Activated T-cell treated with anti-CD3 and anti-CD28 coated beads for 48 hours (primary cell): ENCODE measurements at regions not wholly inside any gene's neighbourhood (a gene's known extent, or its start where the extent isn't known, plus 50 kb on each side); places are given as distances from the start of the nearest gene placed in this dataset.

Experiments
- DNase-seq: peaks from one replicate; pipeline ENCODE4 v3.0.0-alpha.2; 2020; ENCODE audit warnings: low read depth

DNA sequence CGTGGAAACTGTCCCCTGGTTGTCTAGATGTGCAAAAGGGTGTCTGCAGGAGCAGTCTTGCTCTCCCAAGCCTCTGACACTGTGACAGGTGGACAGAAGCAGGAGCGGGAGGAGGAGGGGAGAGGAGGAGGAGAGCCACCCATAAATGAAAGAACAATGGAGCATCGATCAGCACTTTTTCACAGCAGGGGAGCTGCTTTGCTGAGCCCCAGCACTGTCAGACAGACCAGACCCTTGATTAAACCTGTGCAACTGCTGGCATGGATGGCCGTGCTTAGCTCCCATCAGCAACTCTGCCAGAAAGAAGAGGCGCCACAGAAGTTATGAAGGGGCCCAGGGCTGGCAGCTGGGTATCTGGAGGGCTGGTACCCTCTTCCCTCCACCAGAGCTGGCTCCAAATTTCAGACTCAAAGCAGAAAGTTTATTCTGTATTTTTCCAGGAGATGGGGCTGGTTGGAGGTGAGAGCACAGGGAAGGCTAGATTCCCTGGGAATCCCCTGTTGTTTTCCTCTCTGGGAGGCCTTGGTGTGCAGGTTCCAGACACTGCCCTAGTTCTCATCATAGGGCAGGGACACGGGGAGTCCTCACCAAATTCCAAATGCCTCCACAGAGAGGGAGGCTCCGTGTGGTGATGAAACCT lies 1192.2 kb downstream of the UQCRFS1 start:
- DNase-seq, result no peak

- no peak for DNase-seq
Observed at GRCh38 chr19:28019901-28020300, 1193.0 kb downstream of the UQCRFS1 start.

DNA sequence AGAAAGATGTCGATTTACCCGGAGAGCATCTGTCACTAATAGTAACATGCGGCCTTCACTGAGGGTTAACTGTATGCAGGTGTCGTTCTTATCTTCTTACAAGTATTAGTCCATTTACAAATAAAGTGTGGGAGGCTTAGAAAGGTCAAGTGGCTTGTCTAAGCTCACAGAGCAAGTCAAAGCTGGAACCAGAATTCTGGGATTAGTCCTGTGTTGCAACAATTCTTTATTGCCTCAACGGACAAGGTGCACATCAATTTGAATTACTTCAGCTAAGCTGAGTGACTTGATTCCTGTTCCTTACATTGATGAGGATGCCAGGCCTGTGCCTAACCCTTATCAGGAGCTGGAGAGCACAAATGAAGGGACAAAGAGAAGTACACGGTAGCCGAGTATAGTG lies 1193.6 kb downstream of the UQCRFS1 start:
- no peak for DNase-seq

DNA sequence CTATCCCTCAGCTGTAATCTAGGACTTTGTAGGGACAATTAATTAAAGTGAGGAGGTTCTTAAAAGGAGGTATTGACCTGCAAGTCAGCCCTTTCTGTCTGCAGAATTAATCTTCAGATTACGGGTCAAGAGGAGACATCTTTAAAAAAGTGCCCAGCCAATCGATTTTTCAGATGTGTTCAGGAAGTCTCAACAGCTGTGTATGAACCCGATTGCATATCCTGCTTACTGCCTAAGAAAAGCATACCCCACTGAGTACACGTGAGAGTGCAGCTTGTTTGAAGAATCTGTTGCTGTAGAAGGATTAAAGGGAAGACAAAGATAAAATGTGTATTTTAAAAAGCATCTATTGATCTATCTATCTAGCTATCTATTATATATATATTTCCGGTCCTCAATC lies 1194.5 kb downstream of the UQCRFS1 start:
- no peak for DNase-seq

GRCh38 chr19:28014615-28015405 lies 1198.1 kb downstream of the UQCRFS1 start:
- DNase-seq, result no peak

DNA sequence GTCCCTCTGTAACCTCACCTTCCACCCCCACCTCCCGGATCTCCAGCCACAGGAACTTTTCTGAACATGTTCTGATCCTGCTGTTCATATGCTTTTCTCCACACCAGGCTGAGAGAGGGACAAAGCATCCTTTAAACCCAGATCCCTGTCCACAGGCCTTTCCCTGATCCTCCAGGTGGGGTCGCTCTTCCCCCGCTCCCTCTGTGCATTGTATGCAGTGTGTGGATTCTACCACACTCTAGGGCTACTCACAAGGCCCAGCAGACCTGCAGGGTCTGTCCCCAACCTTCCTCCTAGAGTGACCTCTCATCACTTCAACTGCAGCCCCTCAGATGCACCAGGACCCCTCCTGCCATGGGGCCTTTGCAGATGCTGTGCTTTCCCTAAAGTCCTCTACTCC lies 1200.6 kb downstream of the UQCRFS1 start:
- DNase-seq, result no peak

- DNase-seq, result no peak
Observed at GRCh38 chr19:28010656-28011055, 1202.3 kb downstream of the UQCRFS1 start.

- DNase-seq, result no peak
Observed at GRCh38 chr19:28009696-28010095, 1203.3 kb downstream of the UQCRFS1 start.

DNA sequence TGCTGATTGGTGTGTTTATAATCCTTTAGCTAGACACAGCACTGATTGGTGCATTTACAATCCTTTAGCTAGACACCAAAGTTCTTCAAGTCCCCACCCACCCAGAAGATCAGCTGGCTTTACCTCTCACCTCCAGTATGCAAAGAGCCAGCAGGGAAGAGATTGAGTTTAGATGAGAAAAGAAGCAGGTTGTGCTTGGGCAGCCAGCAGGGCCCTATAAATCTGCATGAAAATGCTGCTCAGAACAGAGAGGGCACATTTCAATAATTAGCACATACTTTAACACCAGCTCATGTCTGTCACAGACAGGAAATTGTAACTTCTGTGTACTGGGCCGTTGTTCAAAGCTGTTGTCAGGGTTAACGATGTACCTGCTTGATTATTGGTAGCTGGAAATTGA lies 1204.3 kb downstream of the UQCRFS1 start:
- no peak for DNase-seq

DNA sequence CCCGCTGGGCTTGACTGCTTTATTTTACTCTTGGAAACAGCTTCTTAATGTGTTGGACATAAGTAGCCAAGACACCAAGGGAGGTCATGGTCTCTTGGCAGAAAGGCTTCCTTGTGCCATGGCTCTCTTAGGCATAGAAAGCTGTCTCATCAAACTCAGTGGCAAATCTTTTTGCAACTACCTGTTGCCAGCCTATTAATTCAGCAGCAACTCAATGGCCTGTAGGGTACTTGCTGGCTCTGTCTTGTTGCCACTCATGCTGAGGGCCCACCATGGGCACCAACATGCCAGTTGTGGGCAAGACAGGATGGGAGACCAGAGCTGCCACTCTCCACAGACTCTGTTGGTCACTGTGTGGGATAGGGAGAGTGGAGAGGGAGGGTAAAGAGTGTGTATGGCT lies 1209.4 kb downstream of the UQCRFS1 start:
- DNase-seq, result no peak

- no peak for DNase-seq
Observed at GRCh38 chr19:27997069-27997468, 1215.9 kb downstream of the UQCRFS1 start.

GRCh38 chr19:27993619-27994570 lies 1219.1 kb downstream of the UQCRFS1 start:
- no peak for DNase-seq

DNA sequence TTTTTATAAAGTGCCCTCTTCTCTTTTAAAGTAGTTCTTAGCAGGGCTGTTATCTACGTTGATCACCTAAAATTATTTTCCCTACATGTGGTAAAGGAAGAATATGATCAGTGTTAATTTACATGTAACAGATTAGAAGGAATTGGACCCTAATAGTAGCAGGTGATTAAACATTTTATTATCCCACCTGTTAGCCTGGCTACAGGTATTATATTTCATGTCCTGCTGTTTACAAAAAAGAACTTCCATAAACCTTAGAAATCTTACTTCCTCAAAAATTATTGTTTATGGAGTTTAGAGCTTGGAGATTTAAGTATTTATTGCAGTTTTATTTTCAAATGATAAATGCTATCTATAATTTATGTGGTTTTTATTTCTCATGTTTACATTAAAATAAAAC lies 1226.7 kb downstream of the UQCRFS1 start:
- DNase-seq, result no peak

DNA sequence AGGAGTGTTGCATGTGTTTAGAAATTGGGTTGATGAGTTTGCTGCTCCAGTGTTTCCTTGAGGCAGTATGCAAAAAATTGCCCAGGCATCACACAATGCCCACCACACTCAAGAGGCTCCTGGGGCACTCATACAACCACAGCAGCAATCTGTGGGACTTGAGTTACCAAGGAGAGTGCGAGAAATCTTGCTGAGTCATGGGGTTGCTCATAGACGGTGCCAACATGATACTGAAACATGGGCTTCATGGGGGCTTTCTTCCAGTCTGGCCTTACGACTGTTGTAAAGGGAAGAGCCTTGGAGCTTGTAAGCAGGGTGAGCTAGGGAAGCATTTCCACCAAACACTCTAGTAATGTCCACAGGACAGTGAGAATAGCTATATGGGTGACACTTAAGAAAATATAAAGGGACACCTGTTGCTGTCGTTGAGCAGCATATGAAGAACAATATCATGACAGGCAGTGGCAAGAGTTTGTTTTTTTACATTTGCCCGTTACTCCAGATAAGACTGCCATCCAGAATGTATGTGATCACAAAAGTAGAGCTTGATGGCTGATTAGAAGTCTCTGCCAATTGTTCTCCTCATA lies 1237.4 kb downstream of the UQCRFS1 start:
- no peak for DNase-seq

GRCh38 chr19:27974082-27974513 lies 1238.9 kb downstream of the UQCRFS1 start:
- no peak for DNase-seq

DNA sequence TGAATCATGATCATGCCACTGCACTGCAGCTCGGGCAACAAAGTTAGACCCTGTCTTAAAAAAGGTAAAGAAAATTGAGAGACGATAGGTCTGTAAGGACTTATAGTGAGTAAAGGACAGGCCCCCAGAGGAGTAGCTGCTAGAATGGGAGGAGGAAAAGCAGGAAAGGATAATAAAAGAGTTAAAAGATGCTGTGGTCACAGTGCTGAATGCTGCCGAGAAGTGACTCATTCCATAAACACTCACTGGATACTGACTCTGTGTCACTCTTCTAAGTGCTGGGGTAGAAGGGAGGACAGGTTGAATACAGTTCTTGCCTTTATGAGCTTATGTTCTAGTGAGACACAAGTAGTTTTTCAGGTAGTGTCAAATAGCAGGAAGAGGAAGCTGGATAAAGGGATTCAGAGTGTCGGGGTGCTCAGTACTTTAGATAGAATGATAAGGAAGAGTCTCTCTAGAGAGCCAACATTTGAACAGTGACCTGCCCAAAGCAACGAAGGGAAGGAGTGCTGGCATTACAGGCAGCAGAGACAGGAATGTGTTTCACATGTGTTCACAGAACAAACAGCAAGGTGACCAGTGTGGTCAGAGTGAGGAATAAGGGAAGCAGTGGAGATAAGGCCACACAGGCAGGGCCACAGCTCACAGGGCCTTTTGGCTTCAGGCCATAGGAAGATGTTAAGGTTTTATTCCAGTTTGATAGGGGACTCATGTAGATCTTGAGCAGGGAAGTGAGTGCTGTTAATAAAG lies 1240.5 kb downstream of the UQCRFS1 start:
- no peak for DNase-seq

GRCh38 chr19:27971869-27972268 lies 1241.1 kb downstream of the UQCRFS1 start:
- DNase-seq, result no peak

- no peak for DNase-seq
Observed at GRCh38 chr19:27971071-27971470, 1241.9 kb downstream of the UQCRFS1 start.

GRCh38 chr19:27966390-27966816 lies 1246.5 kb downstream of the UQCRFS1 start:
- no peak for DNase-seq

- DNase-seq, result no peak
Observed at GRCh38 chr19:27964185-27964584, 1248.8 kb downstream of the UQCRFS1 start.

DNA sequence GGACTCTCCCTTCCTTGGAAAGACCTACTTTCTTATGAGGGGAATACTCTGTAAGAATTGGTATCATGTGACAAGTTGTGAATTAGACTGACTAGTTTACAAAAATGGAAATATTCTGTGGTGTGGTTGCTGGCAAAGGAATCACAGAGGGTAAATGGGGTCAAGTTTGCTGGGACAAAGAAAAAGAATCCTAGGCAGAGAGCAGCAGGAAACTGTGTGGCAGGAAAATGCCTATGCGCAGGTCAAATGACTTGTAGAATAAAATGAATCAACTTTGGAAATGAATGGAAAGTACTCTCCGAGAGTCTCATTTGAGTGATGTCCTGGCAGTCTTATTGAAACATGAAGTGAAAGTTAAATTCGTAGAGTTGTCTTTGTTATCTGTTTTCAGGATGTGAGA lies 1250.7 kb downstream of the UQCRFS1 start:
- DNase-seq, result no peak
